ENCODE measurements at regions not wholly inside any gene's neighbourhood (a gene's known extent, or its start where the extent isn't known, plus 50 kb on each side); places are given as distances from the start of the nearest gene placed in this dataset.

DNA sequence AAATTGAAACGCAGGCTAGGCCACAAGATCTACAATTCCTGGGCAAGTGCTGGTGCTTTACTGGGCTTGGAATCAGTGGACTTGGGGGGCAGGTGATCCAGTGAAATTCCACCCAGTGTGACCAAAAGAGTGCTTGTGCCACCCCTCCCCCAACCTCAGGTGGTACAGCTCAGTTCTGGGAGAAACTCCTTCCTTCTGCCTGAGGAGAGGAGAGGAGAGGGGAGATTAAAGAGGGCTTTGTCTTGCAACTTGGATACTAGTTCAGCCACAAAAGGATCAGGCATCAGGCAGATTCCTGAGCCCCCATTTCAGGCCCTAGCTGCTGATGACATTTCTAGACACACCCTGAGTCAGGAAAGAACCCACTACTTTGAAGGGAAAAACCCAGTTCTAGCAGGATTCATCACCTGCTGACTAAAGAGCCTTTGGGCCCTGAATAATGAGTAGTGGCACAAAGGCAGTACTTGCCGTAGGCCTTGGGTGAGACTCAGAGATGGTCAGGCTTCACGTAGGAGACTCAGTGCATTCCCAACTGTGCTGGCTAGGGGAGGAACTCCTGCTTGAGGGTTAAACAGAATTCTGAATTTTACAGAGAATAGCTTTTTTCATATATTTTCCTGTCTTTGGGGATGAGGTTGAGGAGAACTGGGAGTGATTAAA lies 446.7 kb downstream of the BMP2 start:
- Histone ChIP-seq H3K36me3 (ENCODE audit: insufficient read depth, low read length) (no peaks in the 10 kb centered on the region), H3K4me1 (ENCODE audit: insufficient read depth, low read length) (peaks cover 20% of the 10 kb centered on the region), H3K9me3 (ENCODE audit: control insufficient read depth, insufficient read depth, low read length) (no peaks in the 10 kb centered on the region), H3K9ac (ENCODE audit: low read depth, low read length) (no peak overlapping the region)

DNA sequence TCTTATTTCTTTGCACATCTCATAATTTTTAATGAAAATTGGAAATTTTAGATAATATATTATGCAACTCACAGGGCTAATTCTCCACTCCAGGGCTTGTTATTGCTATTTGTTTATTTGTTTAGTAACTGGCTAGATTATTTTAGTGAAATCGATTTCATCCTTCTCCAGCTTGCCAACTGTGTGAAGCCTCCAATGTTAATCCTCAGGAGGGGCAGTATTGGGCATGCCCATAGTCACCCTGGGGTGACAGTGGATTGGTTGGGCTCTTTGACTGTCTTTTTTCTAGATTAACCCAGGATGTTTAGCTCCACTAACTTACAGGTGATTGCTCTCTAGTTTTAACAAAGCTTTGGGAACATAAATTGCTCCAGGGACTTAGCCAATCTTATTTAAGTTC lies 450.1 kb downstream of the BMP2 start:
- Histone ChIP-seq H3K9ac (ENCODE audit: low read depth, low read length) (no peak overlapping the region), H3K9me3 (ENCODE audit: control insufficient read depth, insufficient read depth, low read length) (no peaks in the 10 kb centered on the region), H3K4me1 (ENCODE audit: insufficient read depth, low read length) (peaks cover 20% of the 10 kb centered on the region), H3K36me3 (ENCODE audit: insufficient read depth, low read length) (no peaks in the 10 kb centered on the region)

DNA sequence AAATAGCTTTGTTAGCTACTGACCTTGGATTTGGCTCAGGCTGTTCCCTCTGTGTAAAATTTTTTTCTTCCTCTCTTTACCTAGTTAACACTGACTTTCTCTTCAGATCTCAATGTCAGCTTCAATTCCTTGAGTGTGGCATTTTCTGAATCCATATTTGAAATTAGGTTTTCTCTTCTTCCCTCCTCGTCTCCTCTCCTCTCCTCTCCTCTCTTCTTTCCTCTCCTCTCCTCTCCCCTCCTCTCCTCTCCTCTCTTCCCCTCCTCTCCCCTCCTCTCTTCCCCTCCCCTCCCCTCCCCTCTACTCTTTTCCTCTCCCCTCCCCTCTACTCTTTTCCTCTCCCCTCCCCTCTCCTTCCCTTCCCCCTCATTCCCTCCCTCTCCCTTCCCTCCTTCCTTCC lies 453.3 kb downstream of the BMP2 start:
- Histone ChIP-seq H3K9ac (ENCODE audit: low read depth, low read length) (no peak overlapping the region), H3K9me3 (ENCODE audit: control insufficient read depth, insufficient read depth, low read length) (no peaks in the 10 kb centered on the region), H3K4me1 (ENCODE audit: insufficient read depth, low read length) (0 out of 2 replicates have a peak, but pooled peaks cover 4% of the 10 kb centered on the region), H3K36me3 (ENCODE audit: insufficient read depth, low read length) (no peaks in the 10 kb centered on the region)

DNA sequence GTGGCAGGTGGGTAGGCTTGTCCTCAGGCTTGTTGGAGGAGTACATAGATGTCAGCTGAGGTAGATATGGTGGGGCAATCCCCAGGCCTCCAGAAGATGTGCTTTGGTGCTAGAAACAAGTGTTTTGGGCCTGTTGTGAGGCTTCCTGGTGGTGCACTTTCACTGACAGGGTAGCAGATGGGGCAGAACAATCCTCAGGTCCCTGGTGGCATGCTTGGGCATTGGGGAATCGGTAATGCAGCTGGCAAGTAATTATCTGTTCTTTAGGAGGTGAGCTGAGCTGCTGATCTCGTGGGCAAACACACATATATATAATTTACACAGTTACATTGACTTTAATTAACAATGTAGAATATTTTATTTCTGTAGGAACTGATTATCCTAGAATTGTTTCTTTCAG lies 458.7 kb downstream of the BMP2 start:
- Histone ChIP-seq H3K36me3 (ENCODE audit: insufficient read depth, low read length) (no peaks in the 10 kb centered on the region), H3K9ac (ENCODE audit: low read depth, low read length) (no peak overlapping the region), H3K9me3 (ENCODE audit: control insufficient read depth, insufficient read depth, low read length) (no peaks in the 10 kb centered on the region), H3K4me1 (ENCODE audit: insufficient read depth, low read length) (no peaks in the 10 kb centered on the region)

DNA sequence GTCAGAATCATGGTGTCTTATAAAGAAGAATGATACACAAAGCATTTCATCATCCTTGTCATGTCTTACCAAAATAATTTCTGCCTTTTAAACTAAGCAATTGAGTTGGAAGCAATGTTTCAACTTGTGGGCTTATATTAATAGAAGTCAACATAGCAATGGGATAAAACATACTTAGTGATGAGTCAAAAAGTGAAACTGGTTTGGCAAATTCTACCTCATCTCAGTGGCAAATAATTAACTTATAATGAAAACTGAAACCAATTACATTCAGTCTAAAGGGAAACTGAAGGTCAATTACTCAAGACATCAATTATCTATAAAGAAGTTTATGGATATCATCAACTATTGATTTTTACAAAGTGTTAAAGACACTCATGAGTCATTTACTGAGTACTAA lies 463.8 kb downstream of the BMP2 start:
- H3K9ac ChIP-seq (ENCODE audit: low read depth, low read length): no peak overlapping the region
- H3K4me1 ChIP-seq (ENCODE audit: insufficient read depth, low read length): no peaks in the 10 kb centered on the region
- no peaks in the 10 kb centered on the region for H3K36me3 ChIP-seq (ENCODE audit: insufficient read depth, low read length)
- H3K9me3 ChIP-seq (ENCODE audit: control insufficient read depth, insufficient read depth, low read length): peaks cover 6% of the 10 kb centered on the region; the same call in 1 of the 2 replicates

DNA sequence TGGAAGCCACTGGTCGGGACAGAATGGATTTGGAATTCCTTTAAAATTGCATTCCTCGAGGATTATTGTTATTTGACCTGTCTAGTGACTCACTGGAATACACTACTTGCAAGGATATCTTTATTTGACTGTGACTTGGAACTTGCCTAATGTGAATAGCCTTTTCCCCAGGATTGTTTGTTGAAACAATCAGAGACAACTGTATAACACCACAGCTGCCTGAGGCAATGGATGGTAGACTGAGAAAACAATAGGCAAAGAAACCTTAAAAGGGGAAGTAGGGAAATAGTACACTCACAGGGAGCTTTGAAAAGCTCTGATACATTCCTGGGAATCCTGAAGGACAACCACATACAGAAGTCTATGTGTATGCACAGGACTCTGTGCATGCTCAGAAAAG lies 465.3 kb downstream of the BMP2 start:
- H3K9ac ChIP-seq (ENCODE audit: low read depth, low read length): no peak overlapping the region
- peaks cover 6% of the 10 kb centered on the region; the same call in 1 of the 2 replicates for H3K9me3 ChIP-seq (ENCODE audit: control insufficient read depth, insufficient read depth, low read length)
- no peaks in the 10 kb centered on the region for H3K4me1 ChIP-seq (ENCODE audit: insufficient read depth, low read length)
- no peaks in the 10 kb centered on the region for H3K36me3 ChIP-seq (ENCODE audit: insufficient read depth, low read length)

DNA sequence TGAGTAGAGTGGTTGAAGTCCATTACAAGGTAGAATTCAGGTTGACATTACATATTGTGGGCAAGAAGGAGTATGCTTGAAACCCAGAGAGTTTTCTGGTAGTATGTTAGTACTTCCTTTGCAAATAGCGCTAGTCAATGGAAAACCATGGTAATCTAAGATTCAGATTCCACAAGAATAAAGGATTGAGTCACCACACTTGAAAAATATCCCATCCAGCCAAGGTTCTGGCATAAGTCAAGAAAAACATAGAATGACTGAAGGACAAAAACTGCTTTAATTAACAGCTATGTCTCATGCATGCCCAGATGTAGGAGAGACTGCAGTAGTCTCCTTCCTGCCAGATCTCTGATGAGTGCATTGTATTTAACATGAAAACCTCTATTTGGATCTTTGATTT lies 469.8 kb downstream of the BMP2 start:
- H3K9ac ChIP-seq (ENCODE audit: low read depth, low read length): no peak overlapping the region

DNA sequence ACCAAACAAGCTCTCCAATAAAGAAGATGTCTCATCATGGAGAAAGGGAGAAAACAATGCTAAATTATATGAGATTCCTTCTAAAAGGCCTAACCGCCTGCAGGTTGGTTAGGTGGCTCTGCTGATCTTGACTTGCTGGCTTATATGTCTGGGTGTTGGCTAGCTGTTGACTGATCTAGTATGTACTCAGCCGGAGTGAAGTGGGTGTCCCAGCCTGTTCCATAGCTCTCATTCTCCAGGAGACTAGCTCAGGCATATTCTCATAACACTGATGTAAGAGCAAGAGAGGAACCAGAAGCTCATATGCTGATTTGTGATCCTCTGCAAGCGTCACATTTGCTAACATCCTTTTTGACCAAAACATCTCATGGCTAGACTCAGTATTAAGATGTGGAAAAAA lies 473.0 kb downstream of the BMP2 start:
- Histone ChIP-seq H3K9me3 (ENCODE audit: control insufficient read depth, insufficient read depth, low read length) (no peaks in the 10 kb centered on the region), H3K36me3 (ENCODE audit: insufficient read depth, low read length) (no peaks in the 10 kb centered on the region), H3K9ac (ENCODE audit: low read depth, low read length) (no peak overlapping the region), H3K4me1 (ENCODE audit: insufficient read depth, low read length) (no peaks in the 10 kb centered on the region)

More for the DNA sequence above, 469.8 kb downstream of the BMP2 start:
- peaks cover 6% of the 10 kb centered on the region; the same call in 1 of the 2 replicates for H3K9me3 ChIP-seq (ENCODE audit: control insufficient read depth, insufficient read depth, low read length)
- H3K36me3 ChIP-seq (ENCODE audit: insufficient read depth, low read length): no peaks in the 10 kb centered on the region
- no peaks in the 10 kb centered on the region for H3K4me1 ChIP-seq (ENCODE audit: insufficient read depth, low read length)

DNA sequence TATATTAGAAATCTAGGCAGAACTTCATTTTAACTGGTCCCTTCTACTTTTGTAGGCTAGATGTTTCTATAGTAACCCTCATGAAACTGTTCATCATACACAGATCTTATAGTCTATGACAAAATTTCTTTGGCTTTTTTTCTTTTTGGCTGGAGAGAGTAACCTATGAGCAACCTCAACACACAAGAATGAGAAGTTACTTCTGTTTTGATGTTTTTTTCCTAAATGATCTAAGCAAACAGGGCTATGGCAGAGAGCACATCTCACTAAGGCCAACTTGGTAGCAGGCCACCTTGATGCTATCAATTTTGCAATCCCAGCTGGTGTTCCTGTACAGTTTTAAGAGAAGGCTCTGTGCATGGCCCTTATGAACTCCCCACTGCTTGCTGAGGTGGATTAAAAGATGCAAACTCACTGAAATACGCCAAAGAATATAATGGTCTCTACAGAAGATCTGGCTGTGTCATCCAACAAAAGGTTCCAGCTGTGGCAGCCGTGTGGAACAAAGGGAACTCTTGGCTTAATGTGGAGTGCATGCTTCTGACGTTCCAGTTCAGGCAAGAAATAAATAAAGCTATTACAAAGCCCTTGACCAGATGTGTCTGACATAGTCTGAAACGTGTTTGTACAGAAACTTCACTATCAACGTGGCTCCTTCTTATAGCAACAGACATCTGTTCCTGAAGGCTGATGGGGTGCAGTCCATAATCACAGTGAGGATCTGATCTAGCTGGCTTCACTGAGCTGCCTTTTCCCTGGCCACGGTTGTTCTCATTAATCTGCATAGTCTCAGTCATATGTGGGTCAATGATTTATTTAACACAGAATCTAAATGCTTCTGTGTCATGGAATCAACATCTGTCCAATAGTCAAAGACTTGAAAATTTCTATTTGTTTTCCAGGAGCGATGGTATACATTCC lies 481.1 kb downstream of the BMP2 start:
- H3K36me3 ChIP-seq (ENCODE audit: insufficient read depth, low read length): no peaks in the 10 kb centered on the region
- no peaks in the 10 kb centered on the region for H3K9me3 ChIP-seq (ENCODE audit: control insufficient read depth, insufficient read depth, low read length)
- H3K4me1 ChIP-seq (ENCODE audit: insufficient read depth, low read length): no peaks in the 10 kb centered on the region
- no peak overlapping the region for H3K9ac ChIP-seq (ENCODE audit: low read depth, low read length)

DNA sequence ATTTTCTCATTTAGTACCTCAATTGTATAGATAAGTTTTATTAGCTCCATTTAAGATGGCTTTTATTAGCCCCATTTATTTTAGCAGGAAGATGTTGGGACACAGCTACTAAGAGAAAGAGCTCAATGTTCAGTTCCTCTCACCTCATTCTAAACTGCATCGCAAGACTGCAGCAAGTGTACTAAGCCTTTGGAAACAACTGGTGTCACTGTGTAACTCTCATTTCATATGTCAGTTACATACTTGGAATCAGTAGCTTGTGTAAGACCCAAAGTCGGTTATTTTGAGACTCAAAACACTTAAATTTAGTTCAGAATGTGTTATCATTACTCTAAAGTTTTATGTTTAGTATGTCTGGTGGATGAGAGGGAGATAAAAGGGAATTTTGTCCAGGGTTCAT lies 482.9 kb downstream of the BMP2 start:
- Histone ChIP-seq H3K9me3 (ENCODE audit: control insufficient read depth, insufficient read depth, low read length) (no peaks in the 10 kb centered on the region), H3K9ac (ENCODE audit: low read depth, low read length) (no peak overlapping the region), H3K4me1 (ENCODE audit: insufficient read depth, low read length) (no peaks in the 10 kb centered on the region), H3K36me3 (ENCODE audit: insufficient read depth, low read length) (no peaks in the 10 kb centered on the region)

DNA sequence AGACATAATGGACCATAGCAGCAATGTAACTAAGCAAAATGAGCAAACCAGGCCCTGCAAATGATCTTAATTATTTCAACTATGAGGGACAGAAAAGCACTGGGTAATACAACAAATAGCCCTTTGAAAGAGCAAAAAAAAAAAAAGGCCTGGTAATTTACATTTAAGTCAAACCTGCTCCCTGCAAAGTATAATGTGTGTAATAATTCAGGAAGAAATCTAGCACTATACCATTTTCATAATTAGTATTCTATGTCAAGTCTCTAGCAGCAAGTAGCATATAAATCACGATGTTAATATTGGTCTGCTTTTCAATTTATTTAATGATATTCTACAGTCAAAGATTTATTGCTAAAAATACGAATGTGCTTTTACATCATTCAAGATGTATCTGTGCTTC lies 489.6 kb downstream of the BMP2 start:
- H3K4me1 ChIP-seq (ENCODE audit: insufficient read depth, low read length): no peaks in the 10 kb centered on the region
- H3K9ac ChIP-seq (ENCODE audit: low read depth, low read length): no peak overlapping the region
- no peaks in the 10 kb centered on the region for H3K36me3 ChIP-seq (ENCODE audit: insufficient read depth, low read length)
- no peaks in the 10 kb centered on the region for H3K9me3 ChIP-seq (ENCODE audit: control insufficient read depth, insufficient read depth, low read length)

DNA sequence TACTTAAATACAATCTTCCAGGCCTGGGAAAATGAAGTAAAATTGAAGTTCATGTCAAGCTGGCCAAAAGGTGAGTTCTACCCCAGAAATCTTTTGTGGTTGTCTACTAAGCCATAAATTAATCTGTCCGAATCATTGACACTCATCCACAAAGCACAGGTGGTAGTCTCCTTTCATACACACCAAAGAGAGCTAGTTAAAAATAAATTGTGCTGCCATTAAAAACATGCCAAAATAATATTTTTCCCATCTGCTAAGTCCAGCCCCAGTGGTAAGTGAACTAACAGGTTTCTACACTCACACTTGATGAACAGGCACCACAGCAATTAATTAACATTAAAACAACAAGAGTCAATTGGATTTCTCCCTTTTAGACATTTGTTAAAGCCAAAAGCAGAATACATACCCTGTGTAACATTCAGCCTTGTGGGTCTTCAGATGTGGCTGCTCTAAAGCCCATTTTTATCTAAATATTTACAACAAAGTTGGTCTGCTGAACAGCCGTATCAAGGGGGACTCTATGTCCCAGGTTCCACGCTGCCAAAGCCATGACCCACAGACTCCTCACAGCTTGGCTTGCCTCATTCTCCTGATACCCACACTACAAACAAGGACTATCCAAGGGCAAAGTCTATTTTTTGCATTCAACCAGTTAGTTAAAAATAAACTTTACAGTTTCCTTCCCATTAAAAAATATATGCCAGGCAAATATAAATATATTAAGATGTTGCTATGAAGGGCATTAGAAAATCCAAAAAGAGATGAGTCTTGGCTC lies 490.4 kb downstream of the BMP2 start:
- no peaks in the 10 kb centered on the region for H3K36me3 ChIP-seq (ENCODE audit: insufficient read depth, low read length)
- H3K9me3 ChIP-seq (ENCODE audit: control insufficient read depth, insufficient read depth, low read length): no peaks in the 10 kb centered on the region
- H3K9ac ChIP-seq (ENCODE audit: low read depth, low read length): no peak overlapping the region
- no peaks in the 10 kb centered on the region for H3K4me1 ChIP-seq (ENCODE audit: insufficient read depth, low read length)

DNA sequence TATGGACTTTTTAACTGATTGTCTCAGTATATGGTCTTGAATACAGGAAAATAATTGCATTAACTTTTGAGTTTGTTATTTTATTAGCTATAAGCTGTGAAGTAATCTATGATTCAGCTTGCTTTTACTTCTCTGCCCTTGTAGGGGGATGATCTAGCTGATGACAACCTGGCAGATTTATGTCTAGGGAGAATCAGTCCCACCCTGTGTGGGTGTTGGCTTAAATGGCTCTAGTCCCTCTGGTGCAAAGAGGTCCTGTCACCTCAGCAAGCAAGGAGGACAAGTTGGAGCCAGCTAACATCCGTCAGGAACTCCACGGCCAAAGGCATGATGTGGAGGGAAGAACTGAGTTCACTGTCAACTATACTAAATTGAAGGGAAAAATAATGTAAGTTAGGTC lies 495.3 kb downstream of the BMP2 start:
- Histone ChIP-seq H3K4me1 (ENCODE audit: insufficient read depth, low read length) (no peaks in the 10 kb centered on the region), H3K36me3 (ENCODE audit: insufficient read depth, low read length) (no peaks in the 10 kb centered on the region), H3K9ac (ENCODE audit: low read depth, low read length) (no peak overlapping the region), H3K9me3 (ENCODE audit: control insufficient read depth, insufficient read depth, low read length) (no peaks in the 10 kb centered on the region)

DNA sequence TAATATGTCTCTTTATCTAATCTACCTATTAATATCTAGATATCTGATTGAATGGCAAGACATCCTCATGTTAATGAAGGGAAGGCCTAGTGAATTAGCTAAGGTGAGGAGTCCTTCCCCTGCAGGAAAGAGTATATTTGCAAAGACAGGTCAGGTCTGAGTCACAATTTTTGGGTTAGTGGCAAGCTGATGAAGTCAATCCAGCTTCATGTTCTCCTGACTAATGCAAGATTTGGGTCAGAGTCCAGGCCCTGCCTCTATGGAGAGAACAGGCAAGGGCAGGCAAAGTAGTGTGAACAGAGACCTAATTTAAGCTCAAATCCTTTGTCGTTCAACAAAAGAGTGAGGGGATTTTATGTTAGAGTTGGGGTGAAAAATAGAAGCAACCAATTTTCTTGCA lies 496.7 kb downstream of the BMP2 start:
- H3K9me3 ChIP-seq (ENCODE audit: control insufficient read depth, insufficient read depth, low read length): no peaks in the 10 kb centered on the region
- H3K4me1 ChIP-seq (ENCODE audit: insufficient read depth, low read length): no peaks in the 10 kb centered on the region
- no peak overlapping the region for H3K9ac ChIP-seq (ENCODE audit: low read depth, low read length)
- H3K36me3 ChIP-seq (ENCODE audit: insufficient read depth, low read length): no peaks in the 10 kb centered on the region
